Testis (tissue), 2 donors: ENCODE measurements at regions not wholly inside any gene's neighbourhood (a gene's known extent, or its start where the extent isn't known, plus 50 kb on each side); places are given as distances from the start of the nearest gene placed in this dataset.

Source experiments
- CTCF ChIP-seq, 3 experiments: fragments of 450-650 bp in 2 of 3; fragments of 200-600 bp in 1 of 3; sonication (generic) in 1 of 3; IDR thresholded peaks; one replicate each; pipeline ENCODE4 v1.5.1; 2016 to 2019; ENCODE audit warnings: antibody characterized with exemption in 3 of 3, mild to moderate bottlenecking in 2 of 3, moderate library complexity in 1 of 3
- POLR2A ChIP-seq: fragments of 450-650 bp; IDR thresholded peaks from one replicate; pipeline ENCODE4 v1.6.1; 2017; ENCODE audit warnings: antibody characterized with exemption, mild to moderate bottlenecking, moderate library complexity

GRCh38 chr2:38232454-38232853 lies 144.6 kb downstream of the ATL2 start:
- TF ChIP-seq CTCF (IDR thresholded peaks at IDR 0.05) (no peak), POLR2A (no peak)
